HepG2 (cell line): ENCODE measurements at regions not wholly inside any gene's neighbourhood (a gene's known extent, or its start where the extent isn't known, plus 50 kb on each side); places are given as distances from the start of the nearest gene placed in this dataset.

Source experiments
- BRD4 ChIP-seq: sonication (generic); formaldehyde crosslinking; IDR thresholded peaks from 2 replicates; pipeline ENCODE4 v1.4.0; 2020; ENCODE audit warnings: missing genetic modification reagents
- DPF2 ChIP-seq: sonication (generic); formaldehyde crosslinking; IDR thresholded peaks from 2 replicates; pipeline ENCODE4 v1.4.0; 2020; ENCODE audit warnings: mild to moderate bottlenecking, low read depth, missing genetic modification reagents, borderline replicate concordance
- FIP1L1 ChIP-seq: fragments of 200-400 bp; formaldehyde crosslinking; IDR thresholded peaks from 2 replicates; pipeline ENCODE4 v1.6.1; 2018; ENCODE audit warnings: low read depth, mild to moderate bottlenecking, low read length, moderate library complexity, borderline replicate concordance; ENCODE audit not compliant: insufficient read depth
- GLMP ChIP-seq: sonication (generic); formaldehyde crosslinking; IDR thresholded peaks from 2 replicates; pipeline ENCODE4 v1.9.0; 2021; ENCODE audit warnings: missing genetic modification reagents, mild to moderate bottlenecking, borderline replicate concordance
- KDM1A ChIP-seq: IDR thresholded peaks from 2 replicates; pipeline ENCODE4 v1.6.1; 2016; ENCODE audit warnings: missing compliant biosample characterization
- NR2F1 ChIP-seq, 2 experiments: fragments of 450-650 bp in 1 of 2; formaldehyde crosslinking in 1 of 2; IDR thresholded peaks; 2 replicates each; pipeline versions ENCODE4 v1.5.0 to v1.6.1; 2016 to 2020; ENCODE audit warnings: mild to moderate bottlenecking in 1 of 2, missing compliant biosample characterization in 1 of 2, missing genetic modification reagents in 1 of 2, moderate library complexity in 1 of 2
- SP2 ChIP-seq: sonication (generic); formaldehyde crosslinking; IDR thresholded peaks from 2 replicates; pipeline ENCODE4 v1.5.1; 2020; ENCODE audit warnings: mild to moderate bottlenecking, missing genetic modification reagents
- TEAD2 ChIP-seq: sonication (generic); formaldehyde crosslinking; IDR thresholded peaks from 2 replicates; pipeline ENCODE4 v1.9.0; 2021; ENCODE audit warnings: missing genetic modification reagents
- TFE3 ChIP-seq: IDR thresholded peaks from 2 replicates; pipeline ENCODE4 v1.6.1; 2016
- ZBTB14 ChIP-seq: sonication (generic); formaldehyde crosslinking; IDR thresholded peaks from 2 replicates; pipeline ENCODE4 v1.4.0; 2020; ENCODE audit warnings: missing genetic modification reagents
- ZBTB46 ChIP-seq: sonication (generic); formaldehyde crosslinking; IDR thresholded peaks from 2 replicates; pipeline ENCODE4 v1.4.0; 2020; ENCODE audit warnings: mild to moderate bottlenecking, missing genetic modification reagents, borderline replicate concordance
- ZHX1 ChIP-seq: sonication (generic); formaldehyde crosslinking; IDR thresholded peaks from 2 replicates; pipeline ENCODE4 v1.8.1; 2022; ENCODE audit warnings: low read depth, mild to moderate bottlenecking, missing genetic modification reagents
- ZNF12 ChIP-seq: sonication (generic); formaldehyde crosslinking; IDR thresholded peaks from 2 replicates; pipeline ENCODE4 v1.5.0; 2020; ENCODE audit warnings: missing genetic modification reagents
- ZNF264 ChIP-seq: sonication (generic); formaldehyde crosslinking; IDR thresholded peaks from 2 replicates; pipeline ENCODE4 v1.4.0; 2020; ENCODE audit warnings: missing genetic modification reagents
- ZNF512B ChIP-seq: sonication (generic); formaldehyde crosslinking; IDR thresholded peaks from 2 replicates; pipeline ENCODE4 v1.5.1; 2020; ENCODE audit warnings: missing genetic modification reagents, mild to moderate bottlenecking, borderline replicate concordance
- ZNF562 ChIP-seq: sonication (generic); formaldehyde crosslinking; IDR thresholded peaks from 2 replicates; pipeline ENCODE4 v1.8.0; 2022; ENCODE audit warnings: missing genetic modification reagents, borderline replicate concordance
- ZNF570 ChIP-seq: sonication (generic); formaldehyde crosslinking; IDR thresholded peaks from 2 replicates; pipeline ENCODE4 v1.4.0; 2020; ENCODE audit warnings: mild to moderate bottlenecking, missing genetic modification reagents, borderline replicate concordance

GRCh38 chr2:45274250-45274926 is 265.1 kb upstream of the SIX2 start (continued):
- TF ChIP-seq ZNF12 (no peak; the same call in 1 of the 2 replicates), KDM1A (CRISPR knock-in tag) (0 out of 2 replicates have a peak, but pooled peaks have one; percentile 52), ZNF512B (CRISPR knock-in tag) (peak; percentile 95), ZNF562 (CRISPR knock-in tag) (no peak), BRD4 (no peak; the same call in 1 of the 2 replicates), ZNF570 (CRISPR knock-in tag) (no peak), ZNF264 (peak; percentile 75), TEAD2 (CRISPR knock-in tag) (no peak), SP2 (CRISPR knock-in tag) (no peak), NR2F1 (CRISPR knock-in tag; IDR thresholded peaks at IDR 0.05) (peak; percentile 67 to 94), ZBTB14 (CRISPR knock-in tag) (no peak), DPF2 (peak; percentile 89), FIP1L1 (no peak), TFE3 (peak; percentile 94), GLMP (CRISPR knock-in tag) (no peak), ZHX1 (CRISPR knock-in tag) (0 out of 2 replicates have a peak, but pooled peaks have one; percentile 37), ZBTB46 (no peak)
